PFSK-1 (cell line): ENCODE measurements at regions not wholly inside any gene's neighbourhood (a gene's known extent, or its start where the extent isn't known, plus 50 kb on each side); places are given as distances from the start of the nearest gene placed in this dataset.

Experiments used
- FOXP2 ChIP-seq: optimal IDR thresholded peaks from 2 replicates; pipeline ENCODE3; 2011; ENCODE audit warnings: borderline replicate concordance, control low read depth, inconsistent platforms; ENCODE audit not compliant: insufficient read depth; ENCODE audit errors: extremely low read length, extremely low read depth
- POLR2AphosphoS5 ChIP-seq: IDR thresholded peaks from 2 replicates; pipeline ENCODE4 v1.6.1; 2012; ENCODE audit warnings: low read depth, mild to moderate bottlenecking, control low read depth, low read length, moderate library complexity
- REST ChIP-seq, 2 experiments: IDR thresholded peaks; 2 replicates each; pipeline versions ENCODE4 v1.6.1 to v1.8.0; 2011 to 2012; ENCODE audit warnings: low read depth in 2 of 2, low read length in 2 of 2, control low read depth in 1 of 2, inconsistent platforms in 1 of 2, mild to moderate bottlenecking in 1 of 2, moderate library complexity in 1 of 2; ENCODE audit not compliant: insufficient read depth in 1 of 2
- SIN3A ChIP-seq: IDR thresholded peaks from 2 replicates; pipeline ENCODE4 v1.6.1; 2012; ENCODE audit warnings: mild to moderate bottlenecking, low read length, moderate library complexity, borderline replicate concordance; ENCODE audit not compliant: insufficient read depth
- TAF1 ChIP-seq: IDR thresholded peaks from 2 replicates; pipeline ENCODE4 v1.6.1; 2012; ENCODE audit warnings: low read length, control low read depth, borderline replicate concordance; ENCODE audit not compliant: insufficient read depth

- TF ChIP-seq TAF1 (no peak), REST (IDR thresholded peaks at IDR 0.05; ENCODE audit: insufficient read depth in 1 of 2, low read depth in 2 of 2, low read length in 2 of 2) (no peak), SIN3A (no peak), POLR2AphosphoS5 (no peak), FOXP2 (no peak)
Observed at GRCh38 chr2:223511168-223511567, 91.0 kb downstream of the SCG2 start.
